GM23338 (cell line): ENCODE measurements at regions not wholly inside any gene's neighbourhood (a gene's known extent, or its start where the extent isn't known, plus 50 kb on each side); places are given as distances from the start of the nearest gene placed in this dataset.

Experiments
- CREB1 ChIP-seq: fragments of 250-450 bp; sonication (Bioruptor Pico); IDR thresholded peaks from 2 replicates; pipeline ENCODE4 v1.5.0; 2020; ENCODE audit warnings: low read depth, mild to moderate bottlenecking, moderate library complexity
- CTCF ChIP-seq, 2 experiments: fragments of 200-600 bp in 1 of 2; sonication (generic) in 1 of 2; conservative IDR thresholded peaks; 2 replicates each; pipeline versions ENCODE4 v1.5.1 to v1.6.1; 2016 to 2017; ENCODE audit warnings: antibody characterized with exemption in 2 of 2, low read depth in 2 of 2, mild to moderate bottlenecking in 2 of 2, moderate library complexity in 1 of 2
- ETS1 ChIP-seq: IDR thresholded peaks from 2 replicates; pipeline ENCODE4 v1.6.1; 2016; ENCODE audit warnings: antibody characterized with exemption
- EZH2 ChIP-seq: fragments of 200-600 bp; sonication (generic); IDR thresholded peaks from one replicate; pipeline ENCODE4 v1.8.0; 2017; ENCODE audit warnings: antibody characterized with exemption, mild to moderate bottlenecking, low read depth; ENCODE audit not compliant: unreplicated experiment
- EZH2phosphoT487 ChIP-seq: fragments of 200-600 bp; sonication (generic); IDR thresholded peaks from one replicate; pipeline ENCODE4 v1.8.1; 2018; ENCODE audit warnings: antibody characterized with exemption; ENCODE audit not compliant: unreplicated experiment
- JUNB ChIP-seq: IDR thresholded peaks from one replicate; pipeline ENCODE4 v1.6.1; 2016; ENCODE audit warnings: antibody characterized with exemption; ENCODE audit not compliant: unreplicated experiment
- NANOG ChIP-seq: IDR thresholded peaks from 2 replicates; pipeline ENCODE4 v1.6.1; 2016; ENCODE audit warnings: antibody characterized with exemption, borderline replicate concordance
- POLR2AphosphoS5 ChIP-seq: IDR thresholded peaks from 2 replicates; pipeline ENCODE4 v1.6.1; 2016; ENCODE audit warnings: antibody characterized with exemption, low read depth
- REST ChIP-seq: IDR thresholded peaks from one replicate; pipeline ENCODE4 v1.6.1; 2018; ENCODE audit warnings: antibody characterized with exemption; ENCODE audit not compliant: unreplicated experiment
- STAT1 ChIP-seq: IDR thresholded peaks from one replicate; pipeline ENCODE4 v1.6.1; 2016; ENCODE audit warnings: antibody characterized with exemption; ENCODE audit not compliant: unreplicated experiment
- ZNF114 ChIP-seq: fragments of 250-450 bp; sonication (Bioruptor Pico); IDR thresholded peaks from 2 replicates; pipeline ENCODE4 v1.5.0; 2020; ENCODE audit warnings: mild to moderate bottlenecking, moderate library complexity
- ZNF331 ChIP-seq: fragments of 250-450 bp; sonication (Bioruptor Pico); IDR thresholded peaks from 2 replicates; pipeline ENCODE4 v1.5.0; 2020; ENCODE audit warnings: low read depth, mild to moderate bottlenecking, moderate library complexity
- ZNF462 ChIP-seq: fragments of 250-450 bp; sonication (Bioruptor Pico); IDR thresholded peaks from 2 replicates; pipeline ENCODE4 v1.5.0; 2020; ENCODE audit warnings: mild to moderate bottlenecking, moderate library complexity

- no peak for TF ChIP-seq CTCF (conservative IDR thresholded peaks at IDR 0.05; ENCODE audit: low read depth in 2 of 2)
- TF ChIP-seq POLR2AphosphoS5: no peak
- no peak for TF ChIP-seq NANOG
- TF ChIP-seq EZH2: no peak
- no peak for TF ChIP-seq CREB1
- TF ChIP-seq EZH2phosphoT487: no peak
- no peak for TF ChIP-seq JUNB
- no peak for TF ChIP-seq REST
- no peak for TF ChIP-seq ETS1
- TF ChIP-seq STAT1: no peak
- no peak for TF ChIP-seq ZNF462 (CRISPR knock-in tag)
- no peak for TF ChIP-seq ZNF114 (CRISPR knock-in tag)
- TF ChIP-seq ZNF331 (CRISPR knock-in tag): no peak
These were observed 413.1 kb upstream of the PKDCC start for GRCh38 chr2:41634686-41635085.
